Activated CD4-positive, alpha-beta T cell treated with anti-CD3 and anti-CD28 coated beads, Interleukin-2, amount 50 U/mL, for 4 hours (primary cell): ENCODE measurements at regions not wholly inside any gene's neighbourhood (a gene's known extent, or its start where the extent isn't known, plus 50 kb on each side); places are given as distances from the start of the nearest gene placed in this dataset.

Experiments used
- DNase-seq, 2 experiments: peaks; one replicate each; pipeline ENCODE4 v3.0.0-alpha.2; 2020

DNA sequence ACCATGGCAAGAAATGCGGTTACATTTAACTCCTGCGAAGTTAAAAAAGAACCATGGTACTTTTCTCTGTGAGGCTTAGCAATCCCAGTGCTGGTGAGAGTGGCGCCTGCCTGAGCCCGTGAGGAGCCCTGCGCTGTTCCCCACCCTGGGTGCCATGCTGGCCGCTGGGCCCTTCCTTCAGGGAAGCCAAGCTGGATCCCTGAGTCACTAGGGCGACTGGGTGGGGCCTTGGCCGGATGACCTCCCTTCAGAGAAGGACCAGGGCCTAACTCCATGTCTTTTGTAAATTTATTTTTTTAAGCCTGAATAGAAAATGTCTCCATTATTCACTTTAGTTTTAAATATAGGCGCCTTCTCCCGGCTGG lies 209.1 kb downstream of the ERMARD start:
- DNase-seq, result no peak

DNA sequence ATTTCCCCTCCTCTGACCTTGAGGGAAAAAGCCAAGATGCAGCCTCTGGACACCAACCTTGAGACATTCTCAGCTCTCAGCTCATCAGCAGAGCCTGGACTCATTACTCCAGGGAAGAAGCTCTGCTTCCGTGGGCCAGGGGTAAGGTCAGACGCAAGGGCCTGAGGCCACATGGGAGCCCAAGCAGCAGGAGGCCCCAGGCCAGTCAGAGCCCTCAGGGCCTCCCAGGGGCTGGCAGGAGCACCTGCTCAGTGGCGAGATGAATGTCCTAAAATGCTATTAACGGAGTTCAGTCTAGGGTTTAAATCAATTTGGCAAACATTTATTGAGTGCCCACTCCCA lies 208.6 kb downstream of the ERMARD start:
- DNase-seq, result no peak

DNA sequence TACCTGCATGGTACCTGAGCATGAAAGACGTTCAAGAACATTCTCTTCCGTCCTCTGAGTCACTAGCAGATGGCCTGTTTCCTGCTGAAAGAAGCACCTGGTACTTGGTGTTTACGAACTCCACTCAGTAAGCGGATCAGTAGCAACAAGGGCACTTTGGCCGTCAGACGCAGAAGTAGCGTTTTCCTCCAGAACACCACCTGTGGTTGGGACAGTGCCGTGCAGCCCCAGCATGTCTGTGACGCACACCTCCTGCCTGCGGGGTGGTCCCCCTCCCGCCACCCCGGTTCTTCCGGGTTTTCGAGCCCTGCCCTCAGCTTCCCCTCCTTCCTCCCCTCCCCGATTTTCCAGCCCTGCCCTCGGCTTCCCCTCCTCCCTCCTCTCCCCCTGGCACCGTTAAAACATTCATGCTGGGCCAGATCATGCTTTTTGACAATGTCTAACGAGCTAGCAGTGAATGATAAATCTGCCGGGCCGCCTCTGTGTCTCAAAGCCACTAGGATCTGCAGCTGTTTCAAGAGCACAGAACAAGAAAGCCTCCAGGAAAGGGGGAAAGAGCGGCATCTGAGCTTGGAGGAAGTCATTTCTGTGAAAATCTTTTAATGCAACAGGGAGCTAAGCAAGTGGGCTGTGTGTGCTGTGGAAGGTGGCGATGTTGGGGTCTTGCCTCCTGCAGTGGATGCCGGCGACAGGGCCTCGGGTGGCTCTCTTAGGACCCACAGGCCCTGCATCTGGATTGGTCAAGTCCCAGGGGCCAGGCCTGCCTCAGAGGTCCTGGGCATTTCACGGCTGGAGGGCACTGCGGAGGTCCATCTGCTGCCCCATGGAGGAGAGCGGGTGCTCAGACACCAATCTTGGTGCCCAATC lies 207.9 kb downstream of the ERMARD start:
- peak; percentile 49 to 50 for DNase-seq

DNA sequence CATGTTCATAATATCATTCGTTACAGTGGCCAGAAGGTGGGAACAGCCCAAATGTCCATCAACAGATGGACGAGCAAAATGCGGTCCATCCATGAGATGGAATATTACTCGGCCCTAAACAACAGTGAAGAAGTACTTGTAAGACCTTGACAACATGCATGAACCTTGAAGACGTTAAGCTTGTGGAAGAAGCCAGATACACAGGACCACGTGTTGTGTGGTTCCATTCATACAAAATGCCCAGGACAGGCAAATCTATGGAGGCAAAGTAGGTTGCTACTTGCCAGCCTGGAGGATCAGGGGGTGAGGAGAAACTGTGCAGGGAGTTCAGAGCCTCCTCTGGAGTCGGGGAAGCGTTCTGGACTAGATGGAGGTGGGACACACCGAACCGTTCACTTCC lies 207.1 kb downstream of the ERMARD start:
- DNase-seq, result no peak

DNA sequence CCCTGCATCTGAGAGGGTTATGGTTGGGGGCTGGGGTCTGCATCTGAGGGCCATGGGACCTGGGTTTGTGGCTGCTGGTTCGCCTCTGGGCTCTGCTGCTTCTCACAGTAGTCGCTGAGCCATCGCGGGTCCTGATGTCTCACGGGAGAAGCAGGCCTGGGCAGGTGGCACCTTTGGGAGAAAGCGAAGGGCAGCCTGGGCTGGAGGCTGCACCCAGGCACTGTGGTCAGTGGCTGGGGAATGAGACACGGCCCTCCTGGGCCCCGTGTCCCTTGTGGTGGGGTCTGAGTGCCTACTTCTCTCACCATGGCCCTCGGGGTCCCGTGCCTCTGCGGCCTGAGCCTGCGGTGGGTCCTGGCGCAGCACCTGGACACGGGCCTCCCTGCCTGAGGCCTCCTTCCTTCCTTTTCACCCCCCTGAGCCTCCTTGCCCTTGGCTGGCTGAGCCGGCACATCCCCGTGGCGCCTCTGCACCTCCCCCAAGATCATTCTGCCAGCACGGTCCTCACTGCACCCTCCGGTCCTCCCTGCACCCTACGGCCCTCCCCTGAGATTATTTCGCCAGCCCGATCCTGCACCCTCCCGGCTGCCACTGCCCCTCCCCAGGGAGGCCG lies 206.0 kb downstream of the ERMARD start:
- no peak for DNase-seq

DNA sequence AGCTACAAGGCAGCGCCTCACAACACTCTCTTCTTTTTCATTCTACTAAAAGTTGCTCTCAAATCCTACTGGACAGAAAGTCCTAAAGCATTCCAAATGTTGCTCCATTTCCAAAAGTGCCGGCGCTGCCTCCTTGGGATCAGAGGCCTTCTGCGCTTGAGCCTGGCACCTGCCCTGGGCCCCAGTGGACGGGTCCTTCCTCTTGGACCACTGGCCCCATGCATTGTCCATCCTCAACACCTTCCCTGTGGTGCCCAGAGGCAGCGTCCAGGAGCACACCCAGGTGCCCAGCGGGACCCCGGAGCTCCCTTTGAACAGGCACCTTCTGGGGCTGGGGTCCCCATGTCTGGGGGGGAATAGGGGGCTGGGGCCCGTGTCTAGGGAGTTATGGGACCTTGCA lies 205.2 kb downstream of the ERMARD start:
- no peak for DNase-seq

DNA sequence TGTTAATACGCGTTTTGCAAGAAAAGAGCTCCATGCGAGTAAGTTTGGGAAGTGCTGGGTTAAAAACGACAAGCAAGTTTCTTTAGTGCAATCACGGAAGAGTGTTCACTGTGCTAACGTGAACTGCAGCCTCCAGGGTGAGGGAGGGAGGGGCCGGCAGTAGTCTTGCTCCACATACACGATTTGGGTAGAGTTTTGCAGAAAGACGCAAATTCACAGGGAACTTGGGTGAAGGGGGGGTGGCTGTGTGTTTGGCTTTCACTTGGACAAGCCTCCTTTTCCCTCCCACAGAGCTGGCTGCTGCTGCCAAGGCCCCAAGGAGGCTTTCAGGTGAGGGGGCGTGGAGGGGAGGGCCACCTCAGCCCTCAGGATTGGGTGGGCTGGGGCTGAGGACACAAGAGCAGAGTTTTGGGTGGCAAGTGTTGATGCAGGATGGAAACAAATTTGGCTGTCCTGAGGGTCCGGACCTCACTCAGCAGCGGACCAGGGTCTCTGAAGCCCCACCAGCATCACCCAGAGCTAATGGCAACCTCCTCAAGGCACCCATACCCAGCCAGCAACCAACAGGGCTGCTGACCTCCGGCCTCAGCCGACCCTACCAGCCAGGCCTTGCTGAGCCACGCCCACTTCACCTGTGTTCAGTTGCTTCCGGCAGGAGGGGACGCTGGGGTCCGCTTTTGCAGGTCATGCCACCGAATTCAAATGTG lies 204.5 kb downstream of the ERMARD start:
- DNase-seq, result no peak

DNA sequence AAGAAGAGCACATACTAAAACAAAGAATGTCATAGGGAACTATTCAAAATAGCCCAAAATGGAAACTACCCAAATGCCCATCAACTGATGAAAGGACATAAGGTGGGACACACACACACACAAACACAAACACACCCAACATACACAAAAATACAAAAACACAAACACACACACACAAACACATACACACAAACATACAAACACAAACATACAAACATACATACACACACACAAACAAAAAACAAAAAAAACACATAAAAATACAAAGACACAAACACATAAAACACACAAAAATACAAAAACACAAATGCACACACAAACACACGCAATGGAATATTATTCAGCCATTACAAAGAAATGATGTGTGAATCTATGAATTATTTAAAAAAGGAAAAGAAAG lies 203.6 kb downstream of the ERMARD start:
- no peak for DNase-seq

DNA sequence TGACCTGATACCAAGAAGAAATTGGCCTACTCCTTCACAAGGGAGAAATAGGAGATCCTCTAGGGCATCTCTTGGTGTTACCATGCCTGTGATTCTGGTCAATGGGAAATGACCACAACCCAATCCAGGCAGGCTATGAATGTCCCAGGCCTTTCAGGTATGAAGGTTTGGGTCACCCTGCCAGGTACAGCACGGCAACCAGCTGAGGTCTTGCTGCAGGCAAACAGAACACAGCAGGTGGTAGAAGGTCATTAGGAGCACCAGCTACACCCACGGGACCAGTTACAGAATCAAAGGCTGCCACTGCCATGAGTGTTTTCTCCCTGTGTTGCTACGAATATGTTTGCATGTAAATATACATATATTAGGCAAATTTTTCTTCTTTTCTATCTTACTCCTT lies 202.3 kb downstream of the ERMARD start:
- DNase-seq, result no peak

DNA sequence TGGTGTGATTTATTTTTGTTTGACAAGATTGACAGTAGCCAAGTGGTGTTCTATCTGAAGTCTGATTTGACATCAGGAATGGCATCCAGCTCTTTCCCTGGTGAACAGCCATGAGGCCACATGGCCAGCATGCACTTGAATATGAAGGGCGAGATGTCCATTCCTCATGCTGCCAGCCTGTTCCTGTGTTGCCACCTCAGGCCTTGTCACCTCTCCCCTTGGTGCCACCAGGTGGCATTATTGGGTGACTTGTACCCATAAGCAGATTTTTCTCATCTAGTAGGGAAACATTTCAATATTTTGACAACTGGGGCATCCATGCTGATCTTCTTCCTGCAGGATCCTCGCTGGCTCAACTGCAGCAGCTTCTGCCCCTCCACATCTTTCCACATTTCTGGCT lies 199.1 kb downstream of the ERMARD start:
- peak in 1 of 2 experiments; percentile 10 for DNase-seq

DNA sequence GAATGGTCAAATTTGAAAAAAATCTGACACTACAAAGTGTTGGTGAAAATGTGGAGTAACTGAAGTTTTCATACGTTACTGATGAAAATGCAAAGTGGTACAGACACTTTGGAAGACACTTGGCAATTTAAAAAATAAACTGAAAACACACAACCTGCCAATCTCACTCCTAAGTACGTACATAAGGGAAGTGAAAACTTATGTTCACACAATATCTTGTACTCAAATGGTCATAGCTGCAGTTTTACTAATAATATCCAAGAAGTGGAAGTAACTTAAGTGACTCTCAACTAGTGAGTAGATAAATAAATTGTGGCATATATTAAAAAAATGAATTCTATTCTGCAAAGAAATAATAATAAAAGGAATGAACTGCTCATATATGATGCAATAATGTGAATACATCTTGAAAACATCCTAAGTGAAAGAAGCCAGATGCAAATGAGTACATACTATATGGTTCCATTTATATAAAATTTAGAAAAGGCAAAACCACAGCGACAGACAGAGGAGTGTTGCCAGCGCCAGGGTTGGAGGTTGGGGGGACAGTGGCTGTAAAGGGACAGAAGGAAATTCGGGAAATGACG lies 198.2 kb downstream of the ERMARD start:
- DNase-seq, result no peak

DNA sequence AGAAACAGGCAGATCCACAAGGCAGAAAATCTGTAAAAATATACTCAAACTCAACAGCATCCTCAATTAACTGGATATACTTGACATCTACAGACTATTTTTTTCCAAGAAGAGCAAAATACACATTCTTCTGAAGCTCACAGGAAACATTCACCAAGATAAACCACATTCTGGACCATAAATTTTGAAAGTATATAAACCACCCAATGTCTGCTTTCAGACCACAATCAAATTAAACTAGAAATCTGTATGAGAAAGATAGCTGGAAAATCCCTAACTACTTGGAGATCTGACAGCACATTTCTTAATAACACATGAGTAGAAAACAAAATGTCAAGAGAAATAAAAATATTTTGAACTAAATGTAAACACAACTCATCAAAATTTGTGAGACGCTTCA lies 195.5 kb downstream of the ERMARD start:
- DNase-seq, result no peak

DNA sequence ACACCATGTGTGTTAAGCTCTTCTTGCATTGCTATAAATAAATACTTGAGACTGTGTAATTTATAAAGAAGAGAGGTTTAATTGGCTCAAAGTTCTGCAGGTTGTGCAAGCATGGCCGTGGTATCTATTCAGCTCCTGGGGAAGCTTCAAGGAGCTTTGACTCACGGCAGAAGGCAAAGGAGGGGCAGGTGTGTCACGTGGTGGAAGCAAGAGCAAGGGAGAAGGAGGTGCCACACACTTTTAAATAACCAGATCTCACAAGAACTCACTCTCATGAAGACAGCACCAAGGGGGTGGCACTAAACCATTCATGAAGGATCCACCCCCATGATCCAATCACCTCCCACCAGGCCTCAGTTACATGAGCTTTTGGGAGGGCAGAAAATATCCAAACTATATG lies 193.7 kb downstream of the ERMARD start:
- no peak for DNase-seq

DNA sequence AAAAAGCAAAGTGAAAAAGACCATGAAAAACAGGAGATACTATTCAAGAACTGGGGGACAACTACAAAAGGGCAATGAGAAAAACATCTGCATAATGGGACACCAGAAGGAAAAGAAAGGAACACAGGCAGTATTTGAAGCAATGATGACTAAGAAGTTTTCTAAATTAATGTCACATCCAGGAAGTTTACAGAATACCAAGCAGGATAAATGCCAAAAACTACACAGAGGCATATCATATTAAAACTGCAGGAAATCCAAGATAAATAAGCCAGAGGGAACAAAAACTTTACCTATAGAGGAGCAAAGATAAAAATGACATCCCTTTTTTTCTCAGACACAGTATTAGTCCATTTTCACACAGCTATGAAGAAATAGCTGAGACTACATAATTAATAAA lies 193.0 kb downstream of the ERMARD start:
- DNase-seq, result no peak

DNA sequence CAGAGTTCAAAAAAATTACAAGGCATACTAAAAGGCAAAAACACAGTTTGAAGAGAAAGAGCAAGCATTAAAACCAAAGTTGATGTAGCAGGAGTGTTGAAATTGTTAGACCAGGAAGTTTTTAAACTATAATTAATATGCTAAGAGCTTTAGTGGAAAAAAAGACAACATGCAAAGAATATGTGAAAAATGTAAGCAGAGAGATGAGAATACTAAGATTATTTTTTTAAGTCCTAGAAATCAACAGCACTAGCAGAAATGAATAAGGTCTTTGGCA lies 192.6 kb downstream of the ERMARD start:
- DNase-seq, result no peak

DNA sequence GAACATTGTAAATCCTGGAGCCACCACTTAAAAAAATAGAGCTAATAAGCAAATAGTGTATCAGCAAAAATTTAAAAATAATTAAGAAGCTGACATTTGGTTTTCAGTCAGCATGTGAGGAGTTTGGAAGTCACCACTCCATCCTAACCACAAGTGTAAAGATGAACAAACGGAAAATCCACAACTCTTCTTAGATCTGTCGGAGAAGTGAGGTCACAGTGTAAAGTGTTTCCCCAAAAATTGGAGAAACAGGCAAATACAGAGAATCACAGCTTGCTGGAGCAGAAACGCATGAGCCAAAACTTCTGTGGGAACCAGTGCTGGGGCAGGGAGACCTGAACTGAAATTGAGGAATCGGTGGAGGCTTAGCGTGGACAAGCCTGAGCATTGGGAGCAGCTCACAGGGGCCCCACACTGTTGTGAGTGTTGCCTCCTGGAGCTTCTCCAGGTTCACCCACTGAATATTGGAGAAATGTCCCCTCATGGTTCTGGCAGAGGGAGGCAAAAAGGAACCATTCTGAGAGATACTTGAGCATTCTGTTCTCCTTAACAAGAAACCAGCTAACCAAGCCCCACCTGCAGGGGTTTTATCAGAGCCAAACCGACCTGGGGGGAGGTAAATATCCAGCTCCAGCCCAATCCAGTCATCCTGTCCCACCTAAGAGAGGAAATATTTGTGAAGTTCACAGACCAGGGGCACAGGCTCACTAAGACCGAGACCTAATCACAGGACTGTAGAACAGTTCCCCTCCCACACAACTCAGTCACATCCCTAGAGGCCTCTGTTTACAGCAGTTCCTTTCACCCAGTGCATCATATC lies 192.0 kb downstream of the ERMARD start:
- no peak for DNase-seq

DNA sequence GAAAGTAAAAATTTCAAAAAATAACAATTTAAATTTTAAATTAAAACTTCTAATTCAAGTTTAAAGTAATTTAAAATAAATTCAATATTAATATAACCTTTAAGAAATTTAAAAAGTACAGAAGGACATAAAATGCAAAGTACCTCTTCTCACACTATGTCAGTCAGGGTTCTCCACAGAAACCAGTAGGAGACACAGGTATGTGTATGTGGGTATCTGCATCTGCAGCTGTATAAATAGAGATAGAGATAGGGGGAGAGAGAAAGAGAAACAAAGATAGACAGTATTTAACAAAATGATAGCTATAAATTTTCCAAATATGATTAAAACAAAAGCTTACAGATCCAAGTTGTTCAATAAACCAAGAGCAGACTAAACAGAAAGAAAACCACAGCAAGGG lies 190.8 kb downstream of the ERMARD start:
- no peak for DNase-seq

DNA sequence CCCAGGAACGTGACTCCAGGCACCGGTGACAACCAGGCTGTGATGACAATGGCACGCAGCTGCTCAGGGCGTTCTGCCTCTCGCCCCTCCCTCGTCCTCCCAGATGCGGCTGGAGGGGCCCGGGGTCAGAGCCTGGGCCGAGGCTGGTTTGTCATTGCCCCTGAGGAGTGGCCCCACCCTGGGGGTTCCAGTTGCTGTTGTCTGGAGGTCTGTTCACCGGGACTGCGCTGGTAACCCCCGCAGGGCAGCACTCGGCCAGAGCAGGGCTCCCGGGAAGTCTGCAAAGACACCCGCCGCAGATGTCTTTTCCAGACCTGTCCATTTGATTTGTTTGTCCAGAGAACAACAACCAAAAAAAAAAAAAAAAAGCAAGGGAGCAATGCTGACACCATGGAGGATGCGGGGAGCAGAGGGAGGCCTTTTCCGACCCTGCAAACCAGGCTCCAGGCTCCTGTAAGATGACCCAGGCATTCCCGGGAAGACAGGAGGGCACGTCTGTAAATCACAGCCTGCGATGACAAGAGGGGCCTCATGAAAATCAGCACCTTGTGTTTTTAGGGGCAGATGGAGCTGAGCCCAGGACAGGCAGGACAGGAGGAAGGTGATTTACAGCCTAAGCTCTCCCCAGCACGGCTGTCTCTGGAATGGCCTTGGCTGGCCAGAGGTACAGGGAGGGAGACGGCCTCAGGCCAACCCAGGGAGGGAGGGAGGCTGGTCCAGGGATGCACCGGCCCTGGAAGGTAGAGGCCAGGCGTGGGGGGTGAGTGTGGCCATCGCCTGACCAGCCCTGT lies 189.3 kb downstream of the ERMARD start:
- DNase-seq, result no peak

DNA sequence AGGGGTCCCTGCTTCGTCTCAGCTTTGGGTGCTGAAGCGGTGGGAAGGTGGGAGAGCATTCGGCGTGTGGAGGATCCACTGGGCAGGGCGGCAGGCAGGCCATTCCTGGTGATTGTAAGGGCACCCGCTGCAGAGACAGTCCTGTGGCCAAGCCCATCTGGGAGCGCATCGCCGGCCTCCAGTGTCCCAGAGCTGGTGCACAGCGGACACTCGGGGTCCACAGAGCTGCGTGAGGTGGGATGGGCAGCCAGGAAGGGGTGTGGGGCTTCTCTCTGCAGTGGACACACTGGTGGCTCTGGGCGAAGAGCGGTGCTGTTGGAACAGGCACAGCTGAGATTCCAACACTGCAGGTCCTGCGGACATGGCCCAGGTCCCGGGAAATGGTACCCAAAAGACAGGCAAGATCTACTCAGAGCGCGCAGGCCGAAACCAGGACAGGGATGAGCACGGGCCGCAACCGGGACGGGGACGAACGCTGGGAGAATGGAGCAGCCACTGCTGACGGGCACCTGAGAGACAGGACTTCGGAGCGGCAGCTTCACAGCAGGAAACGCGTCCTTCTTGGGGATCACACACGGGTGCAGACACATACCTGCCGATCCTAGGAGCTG lies 188.2 kb downstream of the ERMARD start:
- DNase-seq, result no peak

DNA sequence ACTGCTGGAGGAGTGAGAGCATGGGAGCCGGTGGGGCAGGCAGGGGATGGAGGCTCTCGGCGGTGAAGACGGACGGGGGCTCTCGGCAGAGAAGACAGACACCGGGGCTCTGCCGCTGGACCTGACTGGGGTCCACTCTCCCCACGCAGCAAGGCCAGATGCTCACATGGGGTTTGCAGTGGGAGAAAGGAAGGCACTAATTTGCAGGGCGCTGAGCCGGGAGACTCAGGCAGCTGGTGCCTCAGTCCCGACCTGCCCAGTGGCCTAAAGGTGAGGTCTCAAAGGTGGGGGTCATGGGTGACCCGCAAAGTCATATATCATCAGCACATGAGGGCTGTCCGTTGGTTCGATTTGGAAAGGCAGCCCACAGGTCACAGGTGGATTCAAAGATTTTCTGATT lies 187.3 kb downstream of the ERMARD start:
- DNase-seq, result no peak

DNA sequence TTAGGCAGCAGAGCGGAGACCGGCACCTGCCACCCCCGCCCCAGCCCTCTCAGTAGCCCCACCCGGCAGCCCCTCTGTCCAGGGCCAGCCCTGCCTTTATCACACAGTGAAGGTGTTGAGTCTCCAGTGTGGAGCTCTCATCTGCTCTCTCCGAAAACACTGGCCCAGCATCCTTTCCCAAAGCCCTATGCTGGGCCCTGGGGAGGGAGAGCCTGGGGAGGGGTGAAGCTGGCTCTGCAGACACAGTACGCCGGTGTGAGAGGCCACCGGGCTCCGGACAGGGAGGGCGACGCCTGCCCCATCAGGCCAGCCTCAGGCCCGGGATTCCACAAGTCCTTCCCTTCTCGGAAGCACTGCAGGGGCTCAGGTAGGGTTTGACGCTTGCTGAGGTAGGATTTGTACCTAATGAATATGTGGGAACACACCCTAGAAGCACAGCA lies 186.9 kb downstream of the ERMARD start:
- DNase-seq, result no peak
